OCI-LY3 (cell line): ENCODE measurements at regions not wholly inside any gene's neighbourhood (a gene's known extent, or its start where the extent isn't known, plus 50 kb on each side); places are given as distances from the start of the nearest gene placed in this dataset.

Experiments used
- H2AFZ ChIP-seq: fragments of 200-600, 300-600 bp; shearing (Covaris generic); 2 replicates; pipeline ENCODE4 v1.6.0; 2014; ENCODE audit warnings: antibody characterized with exemption, low read depth, low read length
- H3K27ac ChIP-seq: fragments of 200-600, 300-600 bp; sonication (generic); 2 replicates; pipeline ENCODE4 v1.5.1; 2014; ENCODE audit warnings: mild to moderate bottlenecking, low read length, moderate library complexity, mixed read lengths
- H3K27me3 ChIP-seq: fragments of 200-600, 300-600 bp; sonication (generic); 2 replicates; pipeline ENCODE4 v1.6.1; 2014; ENCODE audit warnings: low read depth, low read length, mixed read lengths
- H3K36me3 ChIP-seq: fragments of 200-600, 300-600 bp; sonication (generic); replicated peaks from 2 replicates; pipeline ENCODE3; 2014; ENCODE audit warnings: low read depth, low read length, mixed read lengths
- H3K4me1 ChIP-seq: fragments of 300-600, 200-600 bp; sonication (generic); 2 replicates; pipeline ENCODE4 v1.6.1; 2014; ENCODE audit warnings: low read length, mixed read lengths
- H3K4me2 ChIP-seq: fragments of 200-600, 300-600 bp; sonication (generic); 2 replicates; pipeline ENCODE4 v1.6.1; 2014; ENCODE audit warnings: low read length, mixed read lengths
- H3K4me3 ChIP-seq: fragments of 300-600, 200-600 bp; sonication (generic); 2 replicates; pipeline ENCODE4 v1.5.1; 2014; ENCODE audit warnings: antibody characterized with exemption, mild to moderate bottlenecking, low read length, moderate library complexity
- H3K79me2 ChIP-seq: fragments of 300-600, 200-600 bp; shearing (Covaris generic); 2 replicates; pipeline ENCODE4 v1.6.1; 2014; ENCODE audit warnings: mild to moderate bottlenecking, low read length, mixed read lengths
- H3K9ac ChIP-seq: fragments of 300-600, 200-600 bp; shearing (Covaris generic); 2 replicates; pipeline ENCODE4 v1.6.0; 2014; ENCODE audit warnings: mild to moderate bottlenecking, low read length, moderate library complexity
- H3K9me3 ChIP-seq: fragments of 200-600, 300-600 bp; shearing (Covaris generic); 2 replicates; pipeline ENCODE4 v1.6.1; 2014; ENCODE audit warnings: low read length, mixed read lengths; ENCODE audit not compliant: insufficient read depth
- H4K20me1 ChIP-seq: fragments of 200-600, 300-600 bp; sonication (generic); 2 replicates; pipeline ENCODE4 v1.6.1; 2016; ENCODE audit warnings: low read length, mixed read lengths; ENCODE audit not compliant: insufficient read depth
- CTCF ChIP-seq: fragments of 200-600, 300-600 bp; sonication (generic); IDR thresholded peaks from 2 replicates; pipeline ENCODE4 v1.5.1; 2014; ENCODE audit warnings: antibody characterized with exemption, low read length, low read depth
- EZH2phosphoT487 ChIP-seq: fragments of 200-600 bp; shearing (Covaris generic); IDR thresholded peaks from 2 replicates; pipeline ENCODE4 v1.6.1; 2018; ENCODE audit warnings: antibody characterized with exemption, mixed run types, low read depth

GRCh38 chr7:46626691-46627310 is 705.7 kb upstream of the IGFBP3 start:
- TF ChIP-seq CTCF (no peak), EZH2phosphoT487 (no peak)
- H4K20me1 ChIP-seq, result no peaks in the 10 kb centered on the region
- no peak overlapping the region for H3K4me3 ChIP-seq
- H3K9ac ChIP-seq, result no peak overlapping the region
- no peak overlapping the region for H2AFZ ChIP-seq
- no peaks in the 10 kb centered on the region for H3K4me1 ChIP-seq
- H3K4me2 ChIP-seq, result no peak overlapping the region
- H3K79me2 ChIP-seq, result no peaks in the 10 kb centered on the region
- H3K27ac ChIP-seq, result no peak overlapping the region
- H3K36me3 ChIP-seq, result no peaks in the 10 kb centered on the region
- H3K9me3 ChIP-seq, result no peaks in the 10 kb centered on the region
- H3K27me3 ChIP-seq, result no peaks in the 10 kb centered on the region

DNA sequence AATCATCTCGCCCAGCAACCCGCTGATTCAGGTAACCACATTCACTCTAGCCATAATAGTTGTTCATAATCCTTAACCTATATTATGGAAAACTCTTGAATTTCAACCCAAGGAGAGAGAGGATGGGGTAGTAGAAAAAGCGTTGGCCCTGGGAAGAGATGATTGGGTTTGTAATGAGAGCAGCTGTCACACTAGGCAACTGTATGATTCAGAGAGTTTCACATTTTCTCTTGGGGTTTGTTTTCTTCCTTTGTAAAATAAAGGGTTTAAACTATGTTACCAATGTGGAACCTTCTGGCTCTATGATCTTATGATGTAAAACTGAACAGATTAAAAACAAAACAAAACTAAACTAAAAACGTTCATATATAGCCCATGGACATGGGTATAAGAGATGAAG is 705.2 kb upstream of the IGFBP3 start:
- Histone ChIP-seq H3K4me3 (no peak overlapping the region), H3K4me1 (no peaks in the 10 kb centered on the region), H3K9ac (no peak overlapping the region), H3K79me2 (no peaks in the 10 kb centered on the region), H3K36me3 (no peaks in the 10 kb centered on the region), H3K27me3 (no peaks in the 10 kb centered on the region), H4K20me1 (no peaks in the 10 kb centered on the region), H3K27ac (no peak overlapping the region), H3K4me2 (no peak overlapping the region), H3K9me3 (no peaks in the 10 kb centered on the region), H2AFZ (no peak overlapping the region)
- TF ChIP-seq EZH2phosphoT487 (no peak), CTCF (no peak)

DNA sequence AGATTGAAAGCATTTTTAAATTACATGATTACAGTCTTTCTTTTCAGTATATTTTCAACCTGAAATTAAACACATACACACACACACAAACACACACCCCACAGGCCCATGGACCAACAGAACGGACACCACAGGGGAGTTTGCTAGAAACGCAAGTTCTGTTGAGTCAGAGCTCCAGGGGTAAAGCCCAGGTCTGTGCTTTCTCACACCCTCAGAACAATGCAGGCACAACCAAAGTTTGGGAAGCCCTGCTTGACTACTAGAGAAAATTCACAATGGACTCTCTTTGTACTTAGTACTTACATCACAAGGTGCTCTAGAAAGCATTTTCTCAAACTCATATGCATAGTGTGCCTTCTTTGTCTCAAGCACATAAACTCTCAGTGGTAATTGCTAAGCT is 704.0 kb upstream of the IGFBP3 start:
- Histone ChIP-seq H3K79me2 (no peaks in the 10 kb centered on the region), H2AFZ (no peak overlapping the region), H3K4me3 (no peak overlapping the region), H3K9me3 (no peaks in the 10 kb centered on the region), H3K4me2 (no peak overlapping the region), H3K36me3 (no peaks in the 10 kb centered on the region), H4K20me1 (no peaks in the 10 kb centered on the region), H3K27ac (no peak overlapping the region), H3K9ac (no peak overlapping the region), H3K4me1 (no peaks in the 10 kb centered on the region), H3K27me3 (no peaks in the 10 kb centered on the region)
- no peak for TF ChIP-seq CTCF
- no peak for TF ChIP-seq EZH2phosphoT487

GRCh38 chr7:46622251-46622650 is 701.2 kb upstream of the IGFBP3 start:
- Histone ChIP-seq H3K27ac (no peak overlapping the region), H4K20me1 (no peaks in the 10 kb centered on the region), H3K9ac (no peak overlapping the region), H3K36me3 (no peaks in the 10 kb centered on the region), H3K9me3 (no peaks in the 10 kb centered on the region), H3K4me3 (no peak overlapping the region), H2AFZ (no peak overlapping the region), H3K79me2 (no peaks in the 10 kb centered on the region), H3K4me1 (no peaks in the 10 kb centered on the region), H3K4me2 (no peak overlapping the region), H3K27me3 (no peaks in the 10 kb centered on the region)
- TF ChIP-seq CTCF (no peak), EZH2phosphoT487 (no peak)
